LNCaP clone FGC (cell line): ENCODE measurements at regions not wholly inside any gene's neighbourhood (a gene's known extent, or its start where the extent isn't known, plus 50 kb on each side); places are given as distances from the start of the nearest gene placed in this dataset.

ENCODE experiments used
- DNase-seq: peaks from one replicate; pipeline ENCODE4 v3.0.0-alpha.2; 2011; ENCODE audit warnings: low read depth
- H3K4me3 ChIP-seq: 2 replicates; pipeline ENCODE4 v1.5.1; 2011; ENCODE audit warnings: mild to moderate bottlenecking, low read depth, low read length, control low read depth
- CTCF ChIP-seq: IDR thresholded peaks from 2 replicates; pipeline ENCODE4 v1.5.1; 2012; ENCODE audit warnings: mild to moderate bottlenecking; ENCODE audit not compliant: control insufficient read depth, insufficient read depth; ENCODE audit errors: extremely low read depth

- no peak overlapping the region for H3K4me3 ChIP-seq
- DNase-seq = no peak
- TF ChIP-seq CTCF = no peak
These were observed 262.8 kb downstream of the SNCA start for GRCh38 chr4:89574176-89574575.

GRCh38 chr4:89573656-89574055 is 263.3 kb downstream of the SNCA start:
- DNase-seq = no peak
- H3K4me3 ChIP-seq = no peak overlapping the region
- no peak for TF ChIP-seq CTCF

- peak; percentile 23 for DNase-seq
- no peak for TF ChIP-seq CTCF
- no peak overlapping the region for H3K4me3 ChIP-seq
These were observed 264.6 kb downstream of the SNCA start for GRCh38 chr4:89572224-89572858.

- TF ChIP-seq CTCF = no peak
- DNase-seq = no peak
- H3K4me3 ChIP-seq = no peak overlapping the region
These were observed 263.3 kb upstream of the GPRIN3 start for GRCh38 chr4:89570931-89571330.

- H3K4me3 ChIP-seq = no peak overlapping the region
- DNase-seq = no peak
- TF ChIP-seq CTCF = no peak
These were observed 260.3 kb upstream of the GPRIN3 start for GRCh38 chr4:89567936-89568335.

- TF ChIP-seq CTCF = no peak
- DNase-seq = no peak
- no peak overlapping the region for H3K4me3 ChIP-seq
These were observed 255.8 kb upstream of the GPRIN3 start for GRCh38 chr4:89563431-89563830.

- H3K4me3 ChIP-seq = no peak overlapping the region
- no peak for TF ChIP-seq CTCF
- no peak for DNase-seq
These were observed 255.1 kb upstream of the GPRIN3 start for GRCh38 chr4:89562746-89563145.
